K562 (cell line): ENCODE measurements at regions not wholly inside any gene's neighbourhood (a gene's known extent, or its start where the extent isn't known, plus 50 kb on each side); places are given as distances from the start of the nearest gene placed in this dataset.

Experiments used
- ATF1 ChIP-seq, 2 experiments: fragments of 450-650 bp in 1 of 2; IDR thresholded peaks; 2 replicates each; pipeline ENCODE4 v1.6.1; 2016; ENCODE audit warnings: missing compliant biosample characterization in 1 of 2, missing genetic modification characterization in 1 of 2
- ATF7 ChIP-seq: fragments of 450-650 bp; IDR thresholded peaks from 2 replicates; pipeline ENCODE4 v1.7.1; 2014; ENCODE audit warnings: mild to moderate bottlenecking, moderate library complexity
- DIDO1 ChIP-seq: fragments of 450-650 bp; IDR thresholded peaks from 2 replicates; pipeline ENCODE4 v1.6.1; 2016; ENCODE audit warnings: low read depth, missing biosample characterization, missing genetic modification characterization
- ELF2 ChIP-seq: fragments of 250-450 bp; sonication (Bioruptor Pico); IDR thresholded peaks from 2 replicates; pipeline ENCODE4 v1.5.0; 2021; ENCODE audit warnings: mild to moderate bottlenecking
- EP400 ChIP-seq: fragments of 450-650 bp; IDR thresholded peaks from 2 replicates; pipeline ENCODE4 v1.6.1; 2017; ENCODE audit warnings: antibody characterized with exemption, mild to moderate bottlenecking, moderate library complexity
- HNRNPK ChIP-seq: fragments of 200-400 bp; formaldehyde crosslinking; IDR thresholded peaks from one replicate; pipeline ENCODE4 v1.6.1; 2018; ENCODE audit warnings: mild to moderate bottlenecking, low read depth, low read length; ENCODE audit not compliant: poor library complexity, severe bottlenecking
- NCOA1 ChIP-seq: fragments of 450-650 bp; IDR thresholded peaks from 2 replicates; pipeline ENCODE4 v1.6.1; 2016; ENCODE audit warnings: low read depth
- NRF1 ChIP-seq, 2 experiments: fragments of 450-650 bp; IDR thresholded peaks in 1 of 2; conservative IDR thresholded peaks in 1 of 2; 2 replicates each; pipeline ENCODE4 v1.6.1; 2014; ENCODE audit warnings: mild to moderate bottlenecking in 2 of 2
- POLR2B ChIP-seq: fragments of 450-650 bp; IDR thresholded peaks from 2 replicates; pipeline ENCODE4 v1.6.1; 2018; ENCODE audit warnings: low read depth; ENCODE audit not compliant: partially characterized antibody
- SIN3B ChIP-seq: fragments of 450-650 bp; IDR thresholded peaks from 2 replicates; pipeline ENCODE4 v1.6.1; 2017; ENCODE audit warnings: low read depth, mild to moderate bottlenecking, moderate library complexity
- SMAD1 ChIP-seq: fragments of 150-350 bp; IDR thresholded peaks from 2 replicates; pipeline ENCODE4 v1.6.1; 2014; ENCODE audit warnings: low read length, low read depth; ENCODE audit not compliant: partially characterized antibody
- SNRNP70 ChIP-seq: fragments of 200-400 bp; formaldehyde crosslinking; optimal IDR thresholded peaks from 2 replicates; pipeline ENCODE3; 2017; ENCODE audit warnings: low read depth, low read length
- TOE1 ChIP-seq, 2 experiments: fragments of 450-650 bp in 1 of 2; sonication (generic) in 1 of 2; formaldehyde crosslinking in 1 of 2; IDR thresholded peaks; 2 replicates each; pipeline versions ENCODE4 v1.7.1 to v1.8.0; 2016 to 2022; ENCODE audit warnings: borderline replicate concordance in 2 of 2, mild to moderate bottlenecking in 2 of 2, antibody characterized with exemption in 1 of 2, inconsistent platforms in 1 of 2, low read depth in 1 of 2, missing genetic modification reagents in 1 of 2, moderate library complexity in 1 of 2
- ZNF586 ChIP-seq: fragments of 450-650 bp; formaldehyde crosslinking; conservative IDR thresholded peaks from 2 replicates; pipeline ENCODE4 v1.4.0; 2020; ENCODE audit warnings: mild to moderate bottlenecking, moderate library complexity
- ZNF589 ChIP-seq: fragments of 200-800 bp; sonication (Bioruptor generic); IDR thresholded peaks from 2 replicates; pipeline ENCODE4 v1.6.1; 2016; ENCODE audit warnings: low read depth, missing genetic modification characterization, missing compliant biosample characterization
- ZNF696 ChIP-seq: fragments of 250-450 bp; sonication (Bioruptor Pico); conservative IDR thresholded peaks from 2 replicates; pipeline ENCODE4 v1.4.0; 2020; ENCODE audit warnings: mild to moderate bottlenecking, moderate library complexity
- TF ChIP-seq, protein P1 (sequence below): sonication (generic); formaldehyde crosslinking; IDR thresholded peaks from 2 replicates; pipeline ENCODE4 v1.9.0; 2022; ENCODE audit warnings: mild to moderate bottlenecking, missing genetic modification reagents
- TF ChIP-seq, protein P2 (sequence below): fragments of 450-650 bp; formaldehyde crosslinking; IDR thresholded peaks from 2 replicates; pipeline ENCODE4 v1.4.0; 2022; ENCODE audit warnings: mild to moderate bottlenecking, moderate library complexity
- TF ChIP-seq, protein P3 (sequence below): sonication (generic); formaldehyde crosslinking; IDR thresholded peaks from 2 replicates; pipeline ENCODE4 v1.8.1; 2023; ENCODE audit warnings: mild to moderate bottlenecking, missing genetic modification reagents
- TF ChIP-seq, protein P4 (sequence below): fragments of 450-650 bp; conservative IDR thresholded peaks from 2 replicates; pipeline ENCODE4 v1.6.1; 2016; ENCODE audit warnings: missing genetic modification characterization, low read depth, mild to moderate bottlenecking, control low read depth, missing compliant biosample characterization
- TF ChIP-seq, protein P5 (sequence below), 2 experiments: fragments of 450-650 bp in 1 of 2; sonication (generic) in 1 of 2; formaldehyde crosslinking; conservative IDR thresholded peaks; 2 replicates each; pipeline versions ENCODE4 v1.4.0 to v1.8.1; 2020 to 2022; ENCODE audit warnings: mild to moderate bottlenecking in 1 of 2, missing genetic modification reagents in 1 of 2

DNA sequence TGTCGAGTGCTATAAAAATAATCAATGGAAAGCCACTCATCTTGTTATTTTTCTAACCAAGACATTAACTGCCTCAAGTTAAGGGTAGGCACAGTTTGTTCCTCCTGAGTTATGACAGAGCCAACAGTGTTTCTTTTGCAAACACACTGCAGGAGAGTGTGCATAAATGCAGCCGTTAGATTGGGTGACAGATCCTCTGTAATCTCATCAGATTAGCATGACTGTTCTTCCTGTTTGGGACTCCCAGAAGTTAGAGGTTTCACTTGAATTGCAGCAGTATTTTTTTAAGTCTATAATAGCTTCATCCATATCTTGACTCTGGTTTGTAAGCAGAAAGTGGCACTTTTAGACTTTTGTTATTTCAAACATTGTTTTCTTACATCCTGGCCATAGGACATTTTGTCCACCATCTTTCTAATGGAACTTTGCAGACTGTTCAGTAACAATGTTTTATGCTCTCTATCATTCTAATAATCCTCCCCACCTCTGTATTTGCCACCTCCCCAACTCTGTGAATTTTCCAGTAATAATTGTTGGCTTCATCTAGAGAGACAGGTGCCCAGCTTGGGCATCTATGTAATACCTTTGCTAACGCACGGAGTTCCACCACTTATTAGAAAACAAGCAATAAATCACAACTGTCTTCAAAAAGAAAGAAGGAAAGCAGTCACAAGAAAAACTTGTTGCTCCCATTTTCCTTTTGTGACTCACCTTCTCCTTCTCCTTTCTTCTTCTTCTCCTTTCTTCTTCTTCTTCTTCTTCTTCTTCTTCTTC lies 560.0 kb downstream of the ADCYAP1 start (continued):
- TF ChIP-seq, protein P1, sequence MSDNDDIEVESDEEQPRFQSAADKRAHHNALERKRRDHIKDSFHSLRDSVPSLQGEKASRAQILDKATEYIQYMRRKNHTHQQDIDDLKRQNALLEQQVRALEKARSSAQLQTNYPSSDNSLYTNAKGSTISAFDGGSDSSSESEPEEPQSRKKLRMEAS (CRISPR knock-in tag), result no peak
- TF ChIP-seq TOE1 (IDR thresholded peaks at IDR 0.05; ENCODE audit: borderline replicate concordance) (no peak), TOE1 (CRISPR knock-in tag; IDR thresholded peaks at IDR 0.05; ENCODE audit: borderline replicate concordance, low read depth) (no peak), ATF1 (CRISPR knock-in tag; IDR thresholded peaks at IDR 0.05) (no peak), ATF1 (tag; IDR thresholded peaks at IDR 0.05) (peak; percentile 58), DIDO1 (tag) (no peak), ZNF586 (CRISPR knock-in tag) (no peak), SMAD1 (peak; percentile 17), ZNF589 (no peak; the same call in none of the 2 replicates), ZNF696 (CRISPR knock-in tag) (no peak), NRF1 (conservative IDR thresholded peaks at IDR 0.05 in 1 of 2, IDR thresholded peaks at IDR 0.05 in 1 of 2) (peak; percentile 8 to 13; a peak in 1 of 4 replicates), SNRNP70 (no peak), ELF2 (CRISPR knock-in tag) (0 out of 2 replicates have a peak, but pooled peaks have one; percentile 43), SIN3B (no peak), POLR2B (no peak), HNRNPK (no peak), ATF7 (no peak), NCOA1 (no peak; the same call in 1 of the 2 replicates), EP400 (peak; percentile 17; the same call in 1 of the 2 replicates)
- TF ChIP-seq, protein P2, sequence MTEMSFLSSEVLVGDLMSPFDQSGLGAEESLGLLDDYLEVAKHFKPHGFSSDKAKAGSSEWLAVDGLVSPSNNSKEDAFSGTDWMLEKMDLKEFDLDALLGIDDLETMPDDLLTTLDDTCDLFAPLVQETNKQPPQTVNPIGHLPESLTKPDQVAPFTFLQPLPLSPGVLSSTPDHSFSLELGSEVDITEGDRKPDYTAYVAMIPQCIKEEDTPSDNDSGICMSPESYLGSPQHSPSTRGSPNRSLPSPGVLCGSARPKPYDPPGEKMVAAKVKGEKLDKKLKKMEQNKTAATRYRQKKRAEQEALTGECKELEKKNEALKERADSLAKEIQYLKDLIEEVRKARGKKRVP (CRISPR knock-in tag), result peak; percentile 84
- TF ChIP-seq, protein P3, sequence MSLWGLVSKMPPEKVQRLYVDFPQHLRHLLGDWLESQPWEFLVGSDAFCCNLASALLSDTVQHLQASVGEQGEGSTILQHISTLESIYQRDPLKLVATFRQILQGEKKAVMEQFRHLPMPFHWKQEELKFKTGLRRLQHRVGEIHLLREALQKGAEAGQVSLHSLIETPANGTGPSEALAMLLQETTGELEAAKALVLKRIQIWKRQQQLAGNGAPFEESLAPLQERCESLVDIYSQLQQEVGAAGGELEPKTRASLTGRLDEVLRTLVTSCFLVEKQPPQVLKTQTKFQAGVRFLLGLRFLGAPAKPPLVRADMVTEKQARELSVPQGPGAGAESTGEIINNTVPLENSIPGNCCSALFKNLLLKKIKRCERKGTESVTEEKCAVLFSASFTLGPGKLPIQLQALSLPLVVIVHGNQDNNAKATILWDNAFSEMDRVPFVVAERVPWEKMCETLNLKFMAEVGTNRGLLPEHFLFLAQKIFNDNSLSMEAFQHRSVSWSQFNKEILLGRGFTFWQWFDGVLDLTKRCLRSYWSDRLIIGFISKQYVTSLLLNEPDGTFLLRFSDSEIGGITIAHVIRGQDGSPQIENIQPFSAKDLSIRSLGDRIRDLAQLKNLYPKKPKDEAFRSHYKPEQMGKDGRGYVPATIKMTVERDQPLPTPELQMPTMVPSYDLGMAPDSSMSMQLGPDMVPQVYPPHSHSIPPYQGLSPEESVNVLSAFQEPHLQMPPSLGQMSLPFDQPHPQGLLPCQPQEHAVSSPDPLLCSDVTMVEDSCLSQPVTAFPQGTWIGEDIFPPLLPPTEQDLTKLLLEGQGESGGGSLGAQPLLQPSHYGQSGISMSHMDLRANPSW (CRISPR knock-in tag), result no peak
- TF ChIP-seq, protein P4, sequence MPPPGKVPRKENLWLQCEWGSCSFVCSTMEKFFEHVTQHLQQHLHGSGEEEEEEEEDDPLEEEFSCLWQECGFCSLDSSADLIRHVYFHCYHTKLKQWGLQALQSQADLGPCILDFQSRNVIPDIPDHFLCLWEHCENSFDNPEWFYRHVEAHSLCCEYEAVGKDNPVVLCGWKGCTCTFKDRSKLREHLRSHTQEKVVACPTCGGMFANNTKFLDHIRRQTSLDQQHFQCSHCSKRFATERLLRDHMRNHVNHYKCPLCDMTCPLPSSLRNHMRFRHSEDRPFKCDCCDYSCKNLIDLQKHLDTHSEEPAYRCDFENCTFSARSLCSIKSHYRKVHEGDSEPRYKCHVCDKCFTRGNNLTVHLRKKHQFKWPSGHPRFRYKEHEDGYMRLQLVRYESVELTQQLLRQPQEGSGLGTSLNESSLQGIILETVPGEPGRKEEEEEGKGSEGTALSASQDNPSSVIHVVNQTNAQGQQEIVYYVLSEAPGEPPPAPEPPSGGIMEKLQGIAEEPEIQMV, result no peak
- TF ChIP-seq, protein P5, sequence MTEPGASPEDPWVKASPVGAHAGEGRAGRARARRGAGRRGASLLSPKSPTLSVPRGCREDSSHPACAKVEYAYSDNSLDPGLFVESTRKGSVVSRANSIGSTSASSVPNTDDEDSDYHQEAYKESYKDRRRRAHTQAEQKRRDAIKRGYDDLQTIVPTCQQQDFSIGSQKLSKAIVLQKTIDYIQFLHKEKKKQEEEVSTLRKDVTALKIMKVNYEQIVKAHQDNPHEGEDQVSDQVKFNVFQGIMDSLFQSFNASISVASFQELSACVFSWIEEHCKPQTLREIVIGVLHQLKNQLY (CRISPR knock-in tag; conservative IDR thresholded peaks at IDR 0.05), result no peak
